ENCODE measurements at regions not wholly inside any gene's neighbourhood (a gene's known extent, or its start where the extent isn't known, plus 50 kb on each side); places are given as distances from the start of the nearest gene placed in this dataset.

GRCh38 chr13:40194224-40194806 is 472.1 kb downstream of the FOXO1 start:
- Mint-ChIP-seq H3K4me1 (ENCODE audit: low read depth, unreplicated experiment) (peaks cover 16% of the 10 kb centered on the region), H3K27me3 (ENCODE audit: unreplicated experiment) (no peaks in the 10 kb centered on the region), H3K36me3 (ENCODE audit: insufficient read depth, unreplicated experiment) (no peaks in the 10 kb centered on the region), H3K27ac (ENCODE audit: unreplicated experiment) (no peak overlapping the region), H3K9me3 (ENCODE audit: low read depth, unreplicated experiment) (no peaks in the 10 kb centered on the region), H3K4me3 (ENCODE audit: low read depth, unreplicated experiment) (no peak overlapping the region)
- CTCF ChIA-PET: interaction anchor here (0.7 kb wide), 1 partner anchor 105 kb away, joined by 4 read pairs; no protein-coding TSS in a partner anchor
- no peak for DNase-seq
- intact Hi-C loops (cut with micrococcal nuclease; ENCODE audit: unreplicated experiment): no loop called here
- TF ChIP-seq CTCF (IDR thresholded peaks at IDR 0.05; ENCODE audit: unreplicated experiment): no peak
- BruUV-seq (replicated peaks): no TSS peak

- H3K36me3 Mint-ChIP-seq (ENCODE audit: insufficient read depth, unreplicated experiment): no peaks in the 10 kb centered on the region
- DNase-seq: no peak
- no peaks in the 10 kb centered on the region for H3K27me3 Mint-ChIP-seq (ENCODE audit: unreplicated experiment)
- H3K4me3 Mint-ChIP-seq (ENCODE audit: low read depth, unreplicated experiment): no peak overlapping the region
- H3K4me1 Mint-ChIP-seq (ENCODE audit: low read depth, unreplicated experiment): no peaks in the 10 kb centered on the region
- TF ChIP-seq CTCF (IDR thresholded peaks at IDR 0.05; ENCODE audit: unreplicated experiment): no peak
- CTCF ChIA-PET: no interaction called here
- no TSS peak for BruUV-seq (replicated peaks)
- H3K27ac Mint-ChIP-seq (ENCODE audit: unreplicated experiment): no peak overlapping the region
- H3K9me3 Mint-ChIP-seq (ENCODE audit: low read depth, unreplicated experiment): no peaks in the 10 kb centered on the region
- intact Hi-C loops (cut with micrococcal nuclease; ENCODE audit: unreplicated experiment): no loop called here
Observed at GRCh38 chr13:40197049-40197448, 469.4 kb downstream of the FOXO1 start.

DNA sequence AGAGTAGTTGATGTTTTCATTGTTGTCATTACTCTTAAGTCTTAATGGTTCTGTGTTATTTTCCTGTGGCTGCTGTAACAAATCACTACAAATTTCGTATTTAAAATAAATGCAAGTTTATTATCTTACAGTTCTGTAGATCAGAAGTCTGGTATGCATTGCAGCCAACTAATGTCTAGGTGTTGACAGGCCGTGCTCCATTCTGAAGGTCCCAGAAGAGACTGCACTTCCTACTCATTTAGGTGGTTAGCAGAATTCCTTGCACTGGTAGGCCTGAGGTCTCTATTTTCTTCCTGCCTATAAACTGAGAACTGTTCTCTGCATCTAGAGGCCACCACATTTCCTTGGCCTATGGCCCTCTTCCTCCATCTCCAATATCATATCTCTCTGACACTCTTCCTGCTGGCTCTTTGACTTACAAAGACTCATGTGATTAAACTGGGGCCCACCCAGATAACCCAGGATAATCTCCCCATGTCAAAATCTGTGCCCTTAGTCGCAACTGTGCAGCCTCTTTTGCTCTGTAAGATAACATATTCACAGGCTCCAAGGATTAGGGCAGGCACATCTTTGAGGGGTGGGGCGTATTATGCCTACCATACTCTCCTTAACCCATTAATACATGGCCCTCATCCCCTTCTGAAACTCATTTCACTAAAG is 468.4 kb downstream of the FOXO1 start:
- Mint-ChIP-seq H3K27ac (ENCODE audit: unreplicated experiment) (no peak overlapping the region), H3K27me3 (ENCODE audit: unreplicated experiment) (no peaks in the 10 kb centered on the region), H3K9me3 (ENCODE audit: low read depth, unreplicated experiment) (no peaks in the 10 kb centered on the region), H3K4me1 (ENCODE audit: low read depth, unreplicated experiment) (no peaks in the 10 kb centered on the region), H3K36me3 (ENCODE audit: insufficient read depth, unreplicated experiment) (no peaks in the 10 kb centered on the region), H3K4me3 (ENCODE audit: low read depth, unreplicated experiment) (no peak overlapping the region)
- no TSS peak for BruUV-seq (replicated peaks)
- CTCF ChIA-PET: no interaction called here
- no peak for DNase-seq
- TF ChIP-seq CTCF (IDR thresholded peaks at IDR 0.05; ENCODE audit: unreplicated experiment): no peak
- intact Hi-C loops (cut with micrococcal nuclease; ENCODE audit: unreplicated experiment): no loop called here

- no peak for TF ChIP-seq CTCF (IDR thresholded peaks at IDR 0.05; ENCODE audit: unreplicated experiment)
- Mint-ChIP-seq H3K4me3 (ENCODE audit: low read depth, unreplicated experiment) (no peak overlapping the region), H3K27ac (ENCODE audit: unreplicated experiment) (no peak overlapping the region), H3K9me3 (ENCODE audit: low read depth, unreplicated experiment) (peaks cover 3% of the 10 kb centered on the region), H3K4me1 (ENCODE audit: low read depth, unreplicated experiment) (peaks cover 5% of the 10 kb centered on the region), H3K27me3 (ENCODE audit: unreplicated experiment) (no peaks in the 10 kb centered on the region), H3K36me3 (ENCODE audit: insufficient read depth, unreplicated experiment) (peaks cover under 1% of the 10 kb centered on the region)
- CTCF ChIA-PET: no interaction called here
- no TSS peak for BruUV-seq (replicated peaks)
- intact Hi-C loops (cut with micrococcal nuclease; ENCODE audit: unreplicated experiment): no loop called here
- no peak for DNase-seq
Observed at GRCh38 chr13:40200273-40200978, 466.0 kb downstream of the FOXO1 start.

Data from Calu3 (cell line).